ENCODE measurements at regions not wholly inside any gene's neighbourhood (a gene's known extent, or its start where the extent isn't known, plus 50 kb on each side); places are given as distances from the start of the nearest gene placed in this dataset.

GRCh38 chr14:47785058-47785457, 109.7 kb upstream of the MDGA2 start:
- DNase-seq = no peak

- DNase-seq = no peak
Measured at GRCh38 chr14:47778631-47779030, 103.2 kb upstream of the MDGA2 start.

DNA sequence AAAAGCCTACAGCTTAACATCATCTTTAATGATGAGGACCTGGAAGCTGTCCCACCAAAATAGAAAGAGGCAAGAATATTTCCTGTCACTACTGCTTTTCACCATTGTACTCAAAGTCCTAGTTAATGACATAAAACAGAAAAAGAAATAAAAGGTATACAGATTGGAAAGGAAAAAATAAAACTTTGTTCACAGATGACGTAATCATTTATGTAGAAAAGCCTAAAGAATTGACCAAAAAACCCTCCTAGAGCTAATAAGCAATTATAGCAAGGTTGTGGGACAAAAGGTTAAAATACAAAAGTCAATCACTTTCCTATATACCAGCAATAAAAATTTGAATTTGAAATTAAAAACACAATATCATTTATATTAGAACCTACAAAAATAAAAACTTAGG, 97.2 kb upstream of the MDGA2 start:
- DNase-seq = no peak

GRCh38 chr14:47763188-47763854, 87.9 kb upstream of the MDGA2 start:
- no peak for DNase-seq

- DNase-seq = no peak
Measured at GRCh38 chr14:47746986-47747385, 71.6 kb upstream of the MDGA2 start.

DNA sequence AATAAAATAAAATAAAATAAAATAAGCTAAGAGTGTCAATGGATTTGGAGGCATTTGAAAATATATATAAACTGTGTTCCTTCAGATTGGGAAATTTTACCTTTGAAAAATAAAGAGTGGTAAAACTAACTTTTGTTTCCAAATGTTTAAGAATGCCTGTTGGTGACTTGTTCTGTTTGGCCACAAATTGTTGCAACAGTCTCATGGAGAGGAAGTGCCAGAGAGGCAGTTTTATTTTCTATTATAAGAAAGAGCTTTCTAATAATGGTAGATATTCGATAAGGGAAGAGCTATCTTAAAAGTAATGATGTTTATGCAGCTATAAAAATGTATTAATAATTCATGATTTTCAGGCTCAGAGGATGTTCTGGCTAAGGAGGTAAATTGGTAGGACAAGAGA, 68.8 kb upstream of the MDGA2 start:
- DNase-seq = no peak

- DNase-seq = no peak
Measured at GRCh38 chr14:47739541-47739940, 64.1 kb upstream of the MDGA2 start.

DNA sequence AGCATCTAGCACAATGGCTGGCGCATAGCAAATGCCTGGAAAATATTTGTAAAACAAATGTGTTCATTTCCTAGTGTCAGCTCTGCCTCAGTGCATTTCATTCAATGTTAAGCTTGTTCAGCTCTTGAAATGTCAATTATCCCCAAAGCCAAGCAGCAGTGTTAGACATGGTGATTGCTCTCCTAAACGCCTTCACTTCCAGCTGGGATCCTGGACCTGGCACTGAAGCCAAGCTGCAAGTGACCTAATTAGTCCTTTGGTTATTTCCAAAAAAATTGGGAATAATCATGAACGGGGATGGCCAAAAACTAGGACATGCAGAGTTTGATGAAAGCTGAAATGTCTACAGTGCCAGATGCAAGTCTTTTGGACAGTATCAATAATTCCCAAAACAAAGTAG, 54.9 kb upstream of the MDGA2 start:
- DNase-seq = no peak

Data from fibroblast of skin of back (primary cell).